Vagina (tissue), 2 donors: ENCODE measurements at regions not wholly inside any gene's neighbourhood (a gene's known extent, or its start where the extent isn't known, plus 50 kb on each side); places are given as distances from the start of the nearest gene placed in this dataset.

Experiments
- POLR2A ChIP-seq, 2 donors: fragments of 450-650 bp; IDR thresholded peaks; one replicate each; pipeline ENCODE4 v1.6.1; 2017; ENCODE audit warnings: antibody characterized with exemption in 2 of 2, mild to moderate bottlenecking in 2 of 2, moderate library complexity in 2 of 2
- TF ChIP-seq, protein P1 (sequence below), 3 experiments: fragments of 450-650 bp in 2 of 3; fragments of 200-600 bp in 1 of 3; sonication (generic) in 1 of 3; IDR thresholded peaks; one replicate each; pipeline ENCODE4 v1.5.1; 2017 to 2019; ENCODE audit warnings: antibody characterized with exemption in 3 of 3, mild to moderate bottlenecking in 2 of 3, moderate library complexity in 2 of 3

DNA sequence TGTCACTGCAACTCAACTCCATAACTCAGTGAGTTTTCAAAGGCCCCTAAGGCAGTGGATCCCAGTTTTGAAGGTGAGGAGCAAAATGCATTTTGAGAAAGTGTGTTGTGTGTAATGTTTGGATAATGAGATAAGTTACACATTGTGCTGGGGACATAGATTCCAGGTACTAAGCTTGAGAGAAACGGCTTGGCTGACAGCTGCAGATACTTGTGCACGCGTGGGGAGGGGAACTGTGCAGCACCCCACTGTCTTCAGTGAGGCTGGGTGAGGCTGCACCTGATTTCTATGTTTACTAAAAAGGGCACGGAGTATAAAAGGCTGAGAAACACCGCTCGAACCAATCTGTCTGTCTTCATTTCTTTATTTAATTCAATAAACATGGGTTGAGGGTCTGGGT lies 254.0 kb upstream of the COPS8 start:
- TF ChIP-seq POLR2A (IDR thresholded peaks at IDR 0.05), result no peak
- TF ChIP-seq, protein P1, sequence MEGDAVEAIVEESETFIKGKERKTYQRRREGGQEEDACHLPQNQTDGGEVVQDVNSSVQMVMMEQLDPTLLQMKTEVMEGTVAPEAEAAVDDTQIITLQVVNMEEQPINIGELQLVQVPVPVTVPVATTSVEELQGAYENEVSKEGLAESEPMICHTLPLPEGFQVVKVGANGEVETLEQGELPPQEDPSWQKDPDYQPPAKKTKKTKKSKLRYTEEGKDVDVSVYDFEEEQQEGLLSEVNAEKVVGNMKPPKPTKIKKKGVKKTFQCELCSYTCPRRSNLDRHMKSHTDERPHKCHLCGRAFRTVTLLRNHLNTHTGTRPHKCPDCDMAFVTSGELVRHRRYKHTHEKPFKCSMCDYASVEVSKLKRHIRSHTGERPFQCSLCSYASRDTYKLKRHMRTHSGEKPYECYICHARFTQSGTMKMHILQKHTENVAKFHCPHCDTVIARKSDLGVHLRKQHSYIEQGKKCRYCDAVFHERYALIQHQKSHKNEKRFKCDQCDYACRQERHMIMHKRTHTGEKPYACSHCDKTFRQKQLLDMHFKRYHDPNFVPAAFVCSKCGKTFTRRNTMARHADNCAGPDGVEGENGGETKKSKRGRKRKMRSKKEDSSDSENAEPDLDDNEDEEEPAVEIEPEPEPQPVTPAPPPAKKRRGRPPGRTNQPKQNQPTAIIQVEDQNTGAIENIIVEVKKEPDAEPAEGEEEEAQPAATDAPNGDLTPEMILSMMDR (IDR thresholded peaks at IDR 0.05), result no peak
